ENCODE measurements at regions not wholly inside any gene's neighbourhood (a gene's known extent, or its start where the extent isn't known, plus 50 kb on each side); places are given as distances from the start of the nearest gene placed in this dataset.
A peak's percentile ranks its signal among the peaks of the same experiment; 100 is the strongest.

- H3K27ac ChIP-seq: no peak overlapping the region
- H3K27me3 ChIP-seq (replicated peaks; ENCODE audit: insufficient read depth): no peaks in the 10 kb centered on the region
- DNase-seq (ENCODE audit: low spot score): no peak
- peaks cover 2 to 11% of the 10 kb centered on the region in 2 donors for H3K4me1 ChIP-seq (ENCODE audit: control insufficient read depth in 1 of 2, low read depth in 2 of 2)
- H3K9me3 ChIP-seq: no peaks in the 10 kb centered on the region
- H3K4me3 ChIP-seq: no peak overlapping the region
- no peak for ATAC-seq (ENCODE audit: insufficient number of reproducible peaks, low FRiP score, low read depth)
- no peak for TF ChIP-seq CTCF (IDR thresholded peaks at IDR 0.05)
- no peaks in the 10 kb centered on the region for H3K36me3 ChIP-seq
Measured at GRCh38 chr22:44576311-44577260, 78.6 kb upstream of the RTL6 start.

GRCh38 chr22:44575381-44576268, 77.6 kb upstream of the RTL6 start:
- no peak overlapping the region for H3K27ac ChIP-seq
- H3K9me3 ChIP-seq: no peaks in the 10 kb centered on the region
- DNase-seq (ENCODE audit: low spot score) (no peak), ATAC-seq (ENCODE audit: insufficient number of reproducible peaks, low FRiP score, low read depth) (no peak)
- no peak overlapping the region for H3K4me3 ChIP-seq
- H3K36me3 ChIP-seq: no peaks in the 10 kb centered on the region
- no peak for TF ChIP-seq CTCF (IDR thresholded peaks at IDR 0.05)
- peaks cover 2 to 11% of the 10 kb centered on the region in 2 donors for H3K4me1 ChIP-seq (ENCODE audit: control insufficient read depth in 1 of 2, low read depth in 2 of 2)
- H3K27me3 ChIP-seq (replicated peaks; ENCODE audit: insufficient read depth): no peaks in the 10 kb centered on the region

GRCh38 chr22:44574640-44575380, 76.8 kb upstream of the RTL6 start:
- ATAC-seq (ENCODE audit: insufficient number of reproducible peaks, low FRiP score, low read depth): no peak
- H3K27ac ChIP-seq: no peak overlapping the region
- peaks cover 2 to 11% of the 10 kb centered on the region in 2 donors for H3K4me1 ChIP-seq (ENCODE audit: control insufficient read depth in 1 of 2, low read depth in 2 of 2)
- H3K4me3 ChIP-seq: no peak overlapping the region
- no peak for TF ChIP-seq CTCF (IDR thresholded peaks at IDR 0.05)
- no peaks in the 10 kb centered on the region for H3K9me3 ChIP-seq
- H3K27me3 ChIP-seq (replicated peaks; ENCODE audit: insufficient read depth): no peaks in the 10 kb centered on the region
- no peak for DNase-seq (ENCODE audit: low spot score)
- H3K36me3 ChIP-seq: no peaks in the 10 kb centered on the region

GRCh38 chr22:44574057-44574639, 76.1 kb upstream of the RTL6 start:
- H3K9me3 ChIP-seq: no peaks in the 10 kb centered on the region
- H3K27me3 ChIP-seq (replicated peaks; ENCODE audit: insufficient read depth): no peaks in the 10 kb centered on the region
- no peak for TF ChIP-seq CTCF (IDR thresholded peaks at IDR 0.05)
- no peak overlapping the region for H3K4me3 ChIP-seq
- DNase-seq (ENCODE audit: low spot score): peak; percentile 21
- peak; percentile 85 for ATAC-seq (ENCODE audit: insufficient number of reproducible peaks, low FRiP score, low read depth)
- H3K36me3 ChIP-seq: no peaks in the 10 kb centered on the region
- H3K4me1 ChIP-seq (ENCODE audit: control insufficient read depth in 1 of 2, low read depth in 2 of 2): peaks cover 2 to 11% of the 10 kb centered on the region in 2 donors
- no peak overlapping the region for H3K27ac ChIP-seq
